GM10266 (cell line): ENCODE measurements at regions not wholly inside any gene's neighbourhood (a gene's known extent, or its start where the extent isn't known, plus 50 kb on each side); places are given as distances from the start of the nearest gene placed in this dataset.

Source experiments
- DNase-seq: peaks from one replicate; pipeline ENCODE4 v3.0.0; 2012; ENCODE audit errors: extremely low spot score
- CTCF ChIP-seq: IDR thresholded peaks from 2 replicates; pipeline ENCODE4 v1.5.1; 2012; ENCODE audit warnings: mild to moderate bottlenecking, low read depth; ENCODE audit not compliant: control insufficient read depth, insufficient read depth; ENCODE audit errors: missing control alignments

GRCh38 chr22:49011379-49011768 lies 816.3 kb downstream of the BRD1 start:
- no peak for DNase-seq
- TF ChIP-seq CTCF, result no peak

GRCh38 chr22:49010901-49011300 lies 816.8 kb downstream of the BRD1 start:
- DNase-seq, result no peak
- TF ChIP-seq CTCF, result no peak

- no peak for TF ChIP-seq CTCF
These were observed 817.4 kb downstream of the BRD1 start for GRCh38 chr22:49010070-49010863.

GRCh38 chr22:49009359-49010063 lies 818.2 kb downstream of the BRD1 start:
- TF ChIP-seq CTCF, result no peak
- no peak for DNase-seq

More at GRCh38 chr22:49010070-49010863, 817.4 kb downstream of the BRD1 start:
- DNase-seq, result no peak

- TF ChIP-seq CTCF, result no peak
- DNase-seq, result no peak
These were observed 818.9 kb downstream of the BRD1 start for GRCh38 chr22:49008682-49009235.

GRCh38 chr22:49007013-49007653 lies 820.5 kb downstream of the BRD1 start:
- TF ChIP-seq CTCF, result no peak

More at GRCh38 chr22:49007013-49007653, 820.5 kb downstream of the BRD1 start:
- DNase-seq, result no peak
